ENCODE measurements at regions not wholly inside any gene's neighbourhood (a gene's known extent, or its start where the extent isn't known, plus 50 kb on each side); places are given as distances from the start of the nearest gene placed in this dataset.
"Not testable (repeated sequence)": the region's sequence is repeated elsewhere in the genome, so short reads cannot be mapped to it uniquely, and the experiment has no call there.

GRCh38 chr3:13228584-13228983 lies 155.4 kb upstream of the IQSEC1 start:
- Mint-ChIP-seq H3K36me3 (ENCODE audit: low read depth) (no peaks in the 10 kb centered on the region), H3K27ac (no peak overlapping the region), H3K9me3 (no peaks in the 10 kb centered on the region), H3K27me3 (peaks cover 20% of the 10 kb centered on the region), H3K4me1 (peaks cover 8% of the 10 kb centered on the region), H3K4me3 (no peak overlapping the region)
- ChIA-PET POLR2A (no interaction called here), CTCF (interaction anchor here (0.7 to 2.0 kb wide), 2 partner anchors 10 to 15 kb away, joined by 3 to 5 read pairs; no protein-coding TSS in a partner anchor)
- no peak for DNase-seq

GRCh38 chr3:13228169-13228568 lies 154.9 kb upstream of the IQSEC1 start:
- peaks cover 18% of the 10 kb centered on the region for H3K27me3 Mint-ChIP-seq
- POLR2A ChIA-PET; DNase-seq; H3K4me1 Mint-ChIP-seq; H3K4me3 Mint-ChIP-seq; H3K27ac Mint-ChIP-seq; H3K9me3 Mint-ChIP-seq; H3K36me3 Mint-ChIP-seq (ENCODE audit: low read depth): not testable (repeated sequence)
- CTCF ChIA-PET = interaction anchor here (0.7 to 2.0 kb wide), 2 partner anchors 10 to 16 kb away, joined by 3 to 5 read pairs; no protein-coding TSS in a partner anchor

- no peak for DNase-seq
- H3K27ac Mint-ChIP-seq = peak overlapping the region; percentile 34
- ChIA-PET CTCF (no interaction called here), POLR2A (no interaction called here)
- peaks cover 6% of the 10 kb centered on the region for H3K4me1 Mint-ChIP-seq
- H3K9me3 Mint-ChIP-seq = no peaks in the 10 kb centered on the region
- no peaks in the 10 kb centered on the region for H3K36me3 Mint-ChIP-seq (ENCODE audit: low read depth)
- peaks cover 18% of the 10 kb centered on the region for H3K27me3 Mint-ChIP-seq
- no peak overlapping the region for H3K4me3 Mint-ChIP-seq
These were observed 154.3 kb upstream of the IQSEC1 start for GRCh38 chr3:13227315-13228165.

- H3K36me3 Mint-ChIP-seq (ENCODE audit: low read depth) = no peaks in the 10 kb centered on the region
- no peaks in the 10 kb centered on the region for H3K9me3 Mint-ChIP-seq
- H3K4me3 Mint-ChIP-seq = no peak overlapping the region
- no peak overlapping the region for H3K27ac Mint-ChIP-seq
- POLR2A ChIA-PET = no interaction called here
- DNase-seq = no peak
- H3K4me1 Mint-ChIP-seq = peaks cover 6% of the 10 kb centered on the region
- CTCF ChIA-PET = no interaction called here
- H3K27me3 Mint-ChIP-seq = peaks cover 2% of the 10 kb centered on the region
These were observed 151.7 kb upstream of the IQSEC1 start for GRCh38 chr3:13224967-13225366.

GRCh38 chr3:13223574-13224237 lies 150.5 kb upstream of the IQSEC1 start:
- no peak for DNase-seq
- no peak overlapping the region for H3K4me3 Mint-ChIP-seq
- no peaks in the 10 kb centered on the region for H3K27me3 Mint-ChIP-seq
- H3K36me3 Mint-ChIP-seq (ENCODE audit: low read depth) = no peaks in the 10 kb centered on the region
- H3K27ac Mint-ChIP-seq = no peak overlapping the region
- POLR2A ChIA-PET = no interaction called here
- H3K4me1 Mint-ChIP-seq = peaks cover 6% of the 10 kb centered on the region
- H3K9me3 Mint-ChIP-seq = no peaks in the 10 kb centered on the region
- CTCF ChIA-PET = interaction anchor here (0.6 kb wide), 2 partner anchors 83 to 1245 kb away, joined by 3 to 4 read pairs; no protein-coding TSS in a partner anchor

- CTCF ChIA-PET = interaction anchor here (0.6 kb wide), 1 partner anchor 84 kb away, joined by 4 read pairs; no protein-coding TSS in a partner anchor
- DNase-seq = no peak
These were observed 149.8 kb upstream of the IQSEC1 start for GRCh38 chr3:13222891-13223573.

GRCh38 chr3:13222131-13222530 lies 148.9 kb upstream of the IQSEC1 start:
- Mint-ChIP-seq H3K27me3 (no peaks in the 10 kb centered on the region), H3K9me3 (no peaks in the 10 kb centered on the region), H3K27ac (no peak overlapping the region), H3K36me3 (ENCODE audit: low read depth) (no peaks in the 10 kb centered on the region), H3K4me1 (peaks cover 6% of the 10 kb centered on the region), H3K4me3 (no peak overlapping the region)
- DNase-seq = no peak
- ChIA-PET POLR2A (no interaction called here), CTCF (no interaction called here)

More at GRCh38 chr3:13222891-13223573, 149.8 kb upstream of the IQSEC1 start:
- Mint-ChIP-seq H3K27ac (no peak overlapping the region), H3K9me3 (no peaks in the 10 kb centered on the region), H3K27me3 (no peaks in the 10 kb centered on the region), H3K4me3 (no peak overlapping the region), H3K36me3 (ENCODE audit: low read depth) (no peaks in the 10 kb centered on the region), H3K4me1 (peaks cover 6% of the 10 kb centered on the region)
- POLR2A ChIA-PET = no interaction called here

GRCh38 chr3:13221491-13222061 lies 148.3 kb upstream of the IQSEC1 start:
- H3K9me3 Mint-ChIP-seq = no peaks in the 10 kb centered on the region
- no peak overlapping the region for H3K27ac Mint-ChIP-seq
- H3K4me1 Mint-ChIP-seq = peaks cover 6% of the 10 kb centered on the region
- H3K36me3 Mint-ChIP-seq (ENCODE audit: low read depth) = no peaks in the 10 kb centered on the region
- POLR2A ChIA-PET = no interaction called here
- no peak for DNase-seq
- no peak overlapping the region for H3K4me3 Mint-ChIP-seq
- CTCF ChIA-PET = no interaction called here
- H3K27me3 Mint-ChIP-seq = no peaks in the 10 kb centered on the region

GRCh38 chr3:13220991-13221390 lies 147.8 kb upstream of the IQSEC1 start:
- ChIA-PET POLR2A (no interaction called here), CTCF (no interaction called here)
- H3K36me3 Mint-ChIP-seq (ENCODE audit: low read depth) = no peaks in the 10 kb centered on the region
- no peak overlapping the region for H3K4me3 Mint-ChIP-seq
- DNase-seq = no peak
- no peaks in the 10 kb centered on the region for H3K9me3 Mint-ChIP-seq
- H3K27ac Mint-ChIP-seq = no peak overlapping the region
- no peaks in the 10 kb centered on the region for H3K27me3 Mint-ChIP-seq
- peaks cover 6% of the 10 kb centered on the region for H3K4me1 Mint-ChIP-seq

GRCh38 chr3:13219902-13220296 lies 146.7 kb upstream of the IQSEC1 start:
- no peak overlapping the region for H3K27ac Mint-ChIP-seq
- no peak overlapping the region for H3K4me3 Mint-ChIP-seq
- ChIA-PET POLR2A (no interaction called here), CTCF (no interaction called here)
- DNase-seq = no peak
- H3K27me3 Mint-ChIP-seq = no peaks in the 10 kb centered on the region
- H3K9me3 Mint-ChIP-seq = no peaks in the 10 kb centered on the region
- H3K4me1 Mint-ChIP-seq = peaks cover 6% of the 10 kb centered on the region
- H3K36me3 Mint-ChIP-seq (ENCODE audit: low read depth) = no peaks in the 10 kb centered on the region

GRCh38 chr3:13219077-13219901 lies 146.1 kb upstream of the IQSEC1 start:
- H3K9me3 Mint-ChIP-seq = no peaks in the 10 kb centered on the region
- ChIA-PET POLR2A (no interaction called here), CTCF (no interaction called here)
- no peak overlapping the region for H3K4me3 Mint-ChIP-seq
- H3K27ac Mint-ChIP-seq = no peak overlapping the region
- DNase-seq = no peak
- peaks cover 6% of the 10 kb centered on the region for H3K4me1 Mint-ChIP-seq
- H3K36me3 Mint-ChIP-seq (ENCODE audit: low read depth) = no peaks in the 10 kb centered on the region
- H3K27me3 Mint-ChIP-seq = no peaks in the 10 kb centered on the region

- CTCF ChIA-PET = no interaction called here
These were observed 145.3 kb upstream of the IQSEC1 start for GRCh38 chr3:13218541-13218908.

More at GRCh38 chr3:13218541-13218908, 145.3 kb upstream of the IQSEC1 start:
- DNase-seq = no peak
- POLR2A ChIA-PET = no interaction called here
- Mint-ChIP-seq H3K27ac (peak overlapping the region; percentile 63), H3K9me3 (no peaks in the 10 kb centered on the region), H3K4me3 (no peak overlapping the region), H3K4me1 (peaks cover 3% of the 10 kb centered on the region), H3K27me3 (no peaks in the 10 kb centered on the region), H3K36me3 (ENCODE audit: low read depth) (no peaks in the 10 kb centered on the region)

Measured in activated CD4-positive, alpha-beta T cell treated with anti-CD3 and anti-CD28 coated beads, Interleukin-2, amount 10 ng/mL, durations not matched to agents 7 days and 5 days (primary cell).